Amygdala (tissue), 56 donors: ENCODE measurements at regions not wholly inside any gene's neighbourhood (a gene's known extent, or its start where the extent isn't known, plus 50 kb on each side); places are given as distances from the start of the nearest gene placed in this dataset.

ENCODE experiments used
- DNase-seq, 56 donors: peaks; one replicate each; lab custom pipeline; 2025; lab: John Stamatoyannopoulos, UW

DNA sequence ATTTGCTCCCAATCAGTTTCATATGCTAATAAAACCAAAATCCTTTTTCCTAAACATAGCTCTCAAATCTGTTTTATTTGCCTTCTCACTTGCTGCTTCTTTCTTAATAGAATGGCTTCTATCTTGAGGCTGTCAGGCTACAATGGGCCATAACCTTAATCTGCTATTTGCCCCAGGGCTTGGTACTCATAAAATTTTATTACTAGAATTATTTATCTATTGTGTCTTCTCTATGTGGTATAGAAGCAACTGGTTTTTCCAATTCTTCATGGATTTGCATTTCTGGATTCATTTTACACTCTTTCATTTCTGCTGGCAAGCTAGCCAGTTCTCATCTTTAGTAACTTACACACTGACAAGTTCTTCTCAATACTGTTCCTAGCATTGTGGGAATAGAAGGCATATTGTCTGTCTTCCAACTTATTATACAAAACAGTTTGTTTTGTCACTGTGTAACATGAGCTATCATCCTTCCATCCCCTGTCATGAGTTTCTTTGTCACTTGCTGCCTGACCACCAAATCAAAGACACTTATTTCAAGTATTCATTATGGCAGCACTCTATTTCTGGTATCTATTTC is 96.6 kb upstream of the KCNIP4 start:
- DNase-seq = no peak

DNA sequence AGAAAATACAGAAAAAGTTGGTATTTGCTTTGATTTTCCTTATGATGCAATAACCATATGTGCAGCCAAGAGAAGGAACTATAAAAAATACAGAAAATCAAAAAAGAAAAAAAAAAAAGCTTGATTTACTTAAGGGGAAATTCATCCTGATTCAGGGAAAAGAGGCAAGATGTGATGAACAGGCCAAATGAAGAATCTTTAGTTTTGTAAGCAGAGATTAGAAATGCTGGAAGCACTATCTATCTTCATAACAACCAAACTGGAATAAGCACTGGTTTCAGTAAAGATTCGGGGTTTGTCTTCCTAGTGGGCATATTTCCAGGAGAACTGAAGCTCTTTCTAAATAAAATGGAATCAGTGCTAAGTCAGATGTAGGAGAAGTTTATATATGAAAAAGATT is 82.9 kb upstream of the KCNIP4 start:
- no peak for DNase-seq

DNA sequence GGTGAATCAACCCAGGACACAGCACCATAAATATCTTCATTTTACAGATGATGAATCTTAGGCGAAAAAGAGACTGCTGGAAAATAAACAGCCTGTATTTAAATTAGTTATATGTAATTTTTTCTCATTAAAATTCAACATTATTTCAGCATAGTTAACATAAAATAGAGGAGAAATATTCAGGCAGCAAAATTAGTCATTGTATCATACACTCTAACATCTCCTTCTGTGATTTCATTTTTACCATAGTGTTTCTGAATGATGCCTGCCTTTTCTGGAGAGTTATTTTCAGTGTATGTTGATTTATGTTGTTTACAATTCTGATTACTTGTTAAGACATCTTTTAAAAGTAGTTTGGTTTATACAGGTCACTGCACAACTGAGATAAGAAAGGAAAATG is 82.3 kb upstream of the KCNIP4 start:
- no peak for DNase-seq

DNA sequence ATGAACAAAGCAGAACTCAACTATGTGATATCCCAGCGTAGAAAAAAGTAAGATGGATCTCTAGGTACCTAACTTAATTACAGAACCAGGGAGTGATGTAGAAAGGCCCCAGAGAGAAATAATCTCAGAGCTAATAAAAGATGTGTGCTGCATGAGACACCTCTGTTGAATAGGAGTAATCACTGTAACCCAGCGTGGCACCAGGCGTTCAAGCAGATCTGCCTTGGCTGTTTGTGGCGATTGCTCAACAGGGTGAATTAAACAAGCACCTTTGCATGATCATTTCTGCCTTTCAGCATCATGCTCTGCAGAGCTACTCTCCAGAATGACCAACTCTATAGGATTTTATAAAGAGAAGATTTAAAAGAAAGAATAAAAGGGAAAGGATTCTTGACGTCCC is 81.7 kb upstream of the KCNIP4 start:
- DNase-seq = no peak

DNA sequence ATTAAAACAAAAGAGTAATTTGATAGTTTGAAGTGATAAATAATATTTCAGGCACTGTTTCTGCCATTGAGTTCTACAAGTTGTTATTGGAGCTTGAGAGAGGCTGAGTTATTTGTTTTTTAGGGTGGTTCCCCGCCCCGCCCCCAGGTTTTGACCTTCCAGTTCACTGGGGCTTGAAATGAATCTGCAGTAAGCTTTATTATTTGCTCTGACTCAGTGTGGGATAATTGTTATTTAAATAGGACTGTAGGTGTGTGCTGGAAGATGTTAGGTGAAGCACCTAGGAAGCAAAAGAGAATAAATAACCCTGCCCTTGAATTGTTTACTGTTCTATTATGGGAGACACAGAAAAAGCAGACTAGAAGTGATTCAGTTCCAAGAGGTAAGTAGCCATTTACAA is 81.2 kb upstream of the KCNIP4 start:
- DNase-seq = no peak

DNA sequence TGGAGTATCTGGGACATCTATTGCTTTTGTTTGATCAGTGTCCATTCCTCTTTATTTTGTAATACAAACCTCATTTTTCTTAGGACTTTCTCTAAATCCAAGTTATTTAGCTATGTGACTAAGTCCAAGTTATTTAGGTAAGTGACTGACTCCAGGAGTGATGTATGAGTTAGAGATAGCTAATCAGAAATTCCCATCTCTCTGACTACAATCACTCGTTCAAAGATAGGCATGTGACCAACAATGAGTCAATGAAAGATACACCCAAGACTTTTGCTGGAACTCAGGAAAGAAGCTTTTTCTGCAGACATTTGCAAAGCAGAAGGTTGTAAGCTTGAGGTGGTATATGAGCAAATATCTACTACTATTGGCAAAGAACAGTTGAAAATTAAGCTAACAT is 72.5 kb upstream of the KCNIP4 start:
- no peak for DNase-seq

DNA sequence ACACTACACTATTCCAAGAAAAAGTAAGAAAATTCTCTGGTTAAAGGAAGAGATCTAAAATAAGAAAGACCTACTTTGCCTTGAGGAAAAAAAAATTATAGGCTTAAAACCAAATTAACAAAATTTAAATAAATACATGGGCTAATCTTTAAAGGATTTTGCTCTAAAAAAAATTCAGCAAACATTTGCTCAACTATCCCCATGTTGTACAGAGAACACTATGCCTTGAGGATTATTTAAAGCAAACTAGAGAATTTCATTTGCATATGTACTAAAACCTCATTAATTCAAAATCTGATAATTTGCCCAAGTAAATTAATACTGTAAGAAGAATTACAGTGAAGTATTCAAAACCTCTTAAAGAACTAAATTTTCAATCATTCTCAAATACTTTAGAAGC is 71.6 kb upstream of the KCNIP4 start:
- no peak for DNase-seq

DNA sequence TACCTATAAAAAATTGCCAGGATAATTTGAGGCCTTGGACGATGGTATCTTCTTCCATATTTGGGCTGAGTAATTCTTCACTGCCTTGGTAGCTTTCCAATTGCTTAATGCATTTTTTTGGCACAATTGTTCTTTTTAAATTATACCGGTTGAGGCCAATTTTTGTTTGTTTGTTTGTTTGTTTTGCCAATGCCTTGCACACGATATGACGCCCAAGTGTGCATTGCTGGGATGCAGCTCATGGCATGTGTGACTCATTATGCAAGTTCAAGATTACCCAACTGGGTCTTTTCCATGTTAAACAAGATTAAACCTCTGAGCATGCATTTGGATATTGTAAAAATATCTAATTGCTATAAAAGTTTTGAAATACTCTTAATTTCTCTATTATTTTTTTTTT is 71.1 kb upstream of the KCNIP4 start:
- DNase-seq = no peak

DNA sequence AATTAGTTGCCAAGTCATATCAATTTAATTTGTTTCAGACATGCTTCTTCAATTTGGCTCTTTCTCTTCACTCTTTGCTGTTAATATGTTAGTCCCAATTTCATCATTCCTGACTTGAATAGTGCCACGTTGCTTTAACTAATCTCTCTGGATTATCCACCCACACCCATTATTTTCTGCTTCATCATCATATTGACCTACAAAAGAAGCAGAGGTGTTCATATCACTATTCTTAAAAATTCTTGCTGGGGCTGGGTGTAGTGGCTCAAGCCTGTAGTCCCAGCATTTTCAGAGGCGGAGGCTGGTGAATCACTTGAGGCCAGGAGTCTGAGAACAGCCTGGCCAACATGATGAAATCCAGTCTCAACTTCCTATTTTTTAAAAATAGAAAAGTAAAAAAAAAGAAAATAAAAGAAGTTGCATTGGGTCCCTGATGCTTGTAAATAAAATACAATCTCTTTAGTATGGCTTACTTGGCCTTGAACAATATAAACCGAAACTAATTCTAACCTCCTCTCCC is 65.7 kb upstream of the KCNIP4 start:
- DNase-seq = no peak

DNA sequence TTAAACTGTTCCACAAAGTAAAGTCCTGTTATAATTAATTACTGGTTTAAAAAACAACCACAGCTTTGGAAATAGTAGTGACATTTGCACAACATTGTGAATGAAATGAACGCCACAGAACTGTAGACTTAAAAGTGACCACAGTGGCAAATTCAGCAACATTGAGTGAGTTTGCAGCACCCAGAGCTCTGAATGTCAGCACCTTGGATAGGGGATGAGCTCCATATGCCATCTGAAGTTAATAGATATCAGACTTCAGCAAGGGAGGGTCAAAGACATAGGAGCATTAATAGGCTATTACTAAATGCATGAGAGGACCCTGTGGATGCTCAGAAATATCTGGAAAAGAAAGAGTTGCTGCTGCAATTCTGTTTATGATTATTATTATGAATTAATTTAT is 55.3 kb upstream of the KCNIP4 start:
- DNase-seq = no peak
